LHCN-M2 (cell line): ENCODE measurements at regions not wholly inside any gene's neighbourhood (a gene's known extent, or its start where the extent isn't known, plus 50 kb on each side); places are given as distances from the start of the nearest gene placed in this dataset.
"Not testable (repeated sequence)": the region's sequence is repeated elsewhere in the genome, so short reads cannot be mapped to it uniquely, and the experiment has no call there.

Experiments used
- DNase-seq: peaks from one replicate; pipeline ENCODE4 v3.0.0-alpha.2; 2012; ENCODE audit warnings: low read depth

GRCh38 chr14:84029246-84029645 is 1500.7 kb upstream of the FLRT2 start:
- no peak for DNase-seq

- DNase-seq = peak; percentile 26
These were observed 1500.2 kb upstream of the FLRT2 start for GRCh38 chr14:84029720-84030119.

- peak; percentile 87 for DNase-seq
These were observed 1493.1 kb upstream of the FLRT2 start for GRCh38 chr14:84036840-84037239.

GRCh38 chr14:84037593-84037992 is 1492.4 kb upstream of the FLRT2 start:
- DNase-seq = no peak

GRCh38 chr14:84040101-84040500 is 1489.8 kb upstream of the FLRT2 start:
- DNase-seq = no peak

- peak; percentile 28 for DNase-seq
These were observed 1488.5 kb upstream of the FLRT2 start for GRCh38 chr14:84041421-84041820.

- no peak for DNase-seq
These were observed 1487.0 kb upstream of the FLRT2 start for GRCh38 chr14:84042992-84043391.

GRCh38 chr14:84064316-84065125 is 1465.4 kb upstream of the FLRT2 start:
- DNase-seq = no peak

GRCh38 chr14:84065811-84066210 is 1464.1 kb upstream of the FLRT2 start:
- no peak for DNase-seq

- DNase-seq = no peak
These were observed 1461.7 kb upstream of the FLRT2 start for GRCh38 chr14:84068288-84068687.

- no peak for DNase-seq
These were observed 1458.9 kb upstream of the FLRT2 start for GRCh38 chr14:84071061-84071460.

- no peak for DNase-seq
These were observed 1455.3 kb upstream of the FLRT2 start for GRCh38 chr14:84074626-84075025.

GRCh38 chr14:84080944-84081343 is 1449.0 kb upstream of the FLRT2 start:
- DNase-seq = no peak

GRCh38 chr14:84084056-84084630 is 1445.8 kb upstream of the FLRT2 start:
- no peak for DNase-seq

- DNase-seq = no peak
These were observed 1444.5 kb upstream of the FLRT2 start for GRCh38 chr14:84085493-84085892.

GRCh38 chr14:84086714-84087113 is 1443.2 kb upstream of the FLRT2 start:
- DNase-seq = no peak

GRCh38 chr14:84087986-84088531 is 1441.9 kb upstream of the FLRT2 start:
- DNase-seq = no peak

- DNase-seq = no peak
These were observed 1439.1 kb upstream of the FLRT2 start for GRCh38 chr14:84090837-84091236.

- DNase-seq = no peak
These were observed 1434.3 kb upstream of the FLRT2 start for GRCh38 chr14:84095681-84096080.

- no peak for DNase-seq
These were observed 1431.7 kb upstream of the FLRT2 start for GRCh38 chr14:84098261-84098660.

GRCh38 chr14:84099560-84099959 is 1430.4 kb upstream of the FLRT2 start:
- DNase-seq = not testable (repeated sequence)

GRCh38 chr14:84107835-84108343 is 1422.1 kb upstream of the FLRT2 start:
- DNase-seq = no peak
